RWPE2 (cell line): ENCODE measurements at regions not wholly inside any gene's neighbourhood (a gene's known extent, or its start where the extent isn't known, plus 50 kb on each side); places are given as distances from the start of the nearest gene placed in this dataset.

Source experiments
- ATAC-seq: fragments of 200-7000 bp; cut with Tn5 transposase; 3 replicates; pipeline ENCODE4 v1.9.1; 2021; ENCODE audit warnings: low read depth
- DNase-seq: peaks from one replicate; pipeline ENCODE4 v3.0.0-alpha.2; 2020; ENCODE audit warnings: low spot score
- H3K27ac ChIP-seq: fragments of 450-650 bp; 2 replicates; pipeline ENCODE4 v1.5.1; 2017; ENCODE audit warnings: mild to moderate bottlenecking; ENCODE audit not compliant: poor library complexity, severe bottlenecking
- H3K27me3 ChIP-seq: fragments of 250-450 bp; sonication (Bioruptor Pico); 2 replicates; pipeline ENCODE4 v1.5.1; 2021; ENCODE audit warnings: mild to moderate bottlenecking, moderate library complexity; ENCODE audit not compliant: insufficient read depth, poor library complexity, severe bottlenecking
- H3K36me3 ChIP-seq: fragments of 250-450 bp; sonication (Bioruptor Pico); 2 replicates; pipeline ENCODE4 v1.5.1; 2020; ENCODE audit warnings: low read depth, mild to moderate bottlenecking, moderate library complexity
- H3K4me1 ChIP-seq: fragments of 250-450 bp; sonication (Bioruptor Pico); 2 replicates; pipeline ENCODE4 v1.5.1; 2021; ENCODE audit warnings: mild to moderate bottlenecking, moderate library complexity; ENCODE audit not compliant: insufficient read depth, poor library complexity, severe bottlenecking
- H3K4me3 ChIP-seq: fragments of 250-450 bp; sonication (Bioruptor Pico); 2 replicates; pipeline ENCODE4 v1.5.1; 2021; ENCODE audit warnings: mild to moderate bottlenecking, moderate library complexity; ENCODE audit not compliant: severe bottlenecking
- H3K9me3 ChIP-seq: fragments of 250-450 bp; sonication (Bioruptor Pico); 2 replicates; pipeline ENCODE4 v1.5.1; 2021; ENCODE audit warnings: mild to moderate bottlenecking, moderate library complexity; ENCODE audit not compliant: severe bottlenecking
- TF ChIP-seq, protein P1 (sequence below): fragments of 450-650 bp; IDR thresholded peaks from one replicate; pipeline ENCODE4 v1.5.1; 2017; ENCODE audit warnings: mild to moderate bottlenecking, moderate library complexity; ENCODE audit not compliant: poor library complexity, severe bottlenecking

DNA sequence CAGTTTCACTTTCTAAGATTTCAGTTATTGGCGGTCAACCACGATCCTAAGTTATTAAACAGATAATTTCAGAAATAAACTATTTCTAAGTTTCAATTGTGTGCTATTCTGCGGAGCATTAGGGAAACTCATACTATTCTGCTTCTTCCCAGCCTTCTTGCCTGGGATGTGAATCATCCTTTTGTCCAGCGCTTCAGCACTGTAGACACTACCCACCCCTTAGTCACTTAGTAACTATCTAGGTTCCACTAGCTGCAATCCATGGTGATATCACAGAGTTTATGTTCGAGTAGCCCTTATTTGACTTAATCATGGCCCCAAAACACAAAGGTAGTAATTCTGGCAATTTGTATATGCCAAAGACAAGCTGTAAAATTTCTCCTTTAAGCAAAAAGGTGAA is 279.9 kb upstream of the ADAMTS5 start:
- H3K36me3 ChIP-seq = no peaks in the 10 kb centered on the region
- ATAC-seq (peak; percentile 75), DNase-seq (no peak)
- no peaks in the 10 kb centered on the region for H3K27me3 ChIP-seq
- H3K27ac ChIP-seq = no peak overlapping the region
- H3K4me3 ChIP-seq = no peak overlapping the region
- no peaks in the 10 kb centered on the region for H3K4me1 ChIP-seq
- TF ChIP-seq, protein P1, sequence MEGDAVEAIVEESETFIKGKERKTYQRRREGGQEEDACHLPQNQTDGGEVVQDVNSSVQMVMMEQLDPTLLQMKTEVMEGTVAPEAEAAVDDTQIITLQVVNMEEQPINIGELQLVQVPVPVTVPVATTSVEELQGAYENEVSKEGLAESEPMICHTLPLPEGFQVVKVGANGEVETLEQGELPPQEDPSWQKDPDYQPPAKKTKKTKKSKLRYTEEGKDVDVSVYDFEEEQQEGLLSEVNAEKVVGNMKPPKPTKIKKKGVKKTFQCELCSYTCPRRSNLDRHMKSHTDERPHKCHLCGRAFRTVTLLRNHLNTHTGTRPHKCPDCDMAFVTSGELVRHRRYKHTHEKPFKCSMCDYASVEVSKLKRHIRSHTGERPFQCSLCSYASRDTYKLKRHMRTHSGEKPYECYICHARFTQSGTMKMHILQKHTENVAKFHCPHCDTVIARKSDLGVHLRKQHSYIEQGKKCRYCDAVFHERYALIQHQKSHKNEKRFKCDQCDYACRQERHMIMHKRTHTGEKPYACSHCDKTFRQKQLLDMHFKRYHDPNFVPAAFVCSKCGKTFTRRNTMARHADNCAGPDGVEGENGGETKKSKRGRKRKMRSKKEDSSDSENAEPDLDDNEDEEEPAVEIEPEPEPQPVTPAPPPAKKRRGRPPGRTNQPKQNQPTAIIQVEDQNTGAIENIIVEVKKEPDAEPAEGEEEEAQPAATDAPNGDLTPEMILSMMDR = no peak
- no peaks in the 10 kb centered on the region for H3K9me3 ChIP-seq

DNA sequence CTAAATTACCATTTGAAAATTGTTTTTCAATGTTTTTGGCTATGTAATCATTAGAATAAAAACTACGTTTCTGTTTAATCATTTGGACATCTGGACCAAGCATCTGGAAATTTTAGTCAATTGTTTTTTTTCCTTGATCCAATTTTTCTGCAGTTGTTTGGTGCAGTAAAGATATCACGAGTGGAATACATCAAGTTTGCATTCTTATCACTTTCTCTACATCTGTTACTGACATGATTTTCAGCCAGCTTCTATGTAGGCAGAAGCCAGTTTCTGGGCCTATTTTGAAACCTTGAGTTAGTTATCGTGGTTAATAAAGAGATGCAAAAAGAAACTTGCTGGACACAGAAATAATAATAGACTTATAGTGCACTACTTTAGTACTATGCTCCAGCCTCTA is 277.9 kb upstream of the ADAMTS5 start:
- no peak overlapping the region for H3K4me3 ChIP-seq
- no peaks in the 10 kb centered on the region for H3K27me3 ChIP-seq
- TF ChIP-seq, protein P1 = no peak
- H3K9me3 ChIP-seq = no peaks in the 10 kb centered on the region
- H3K27ac ChIP-seq = no peak overlapping the region
- H3K36me3 ChIP-seq = no peaks in the 10 kb centered on the region
- no peak for ATAC-seq
- H3K4me1 ChIP-seq = no peaks in the 10 kb centered on the region
- DNase-seq = no peak

DNA sequence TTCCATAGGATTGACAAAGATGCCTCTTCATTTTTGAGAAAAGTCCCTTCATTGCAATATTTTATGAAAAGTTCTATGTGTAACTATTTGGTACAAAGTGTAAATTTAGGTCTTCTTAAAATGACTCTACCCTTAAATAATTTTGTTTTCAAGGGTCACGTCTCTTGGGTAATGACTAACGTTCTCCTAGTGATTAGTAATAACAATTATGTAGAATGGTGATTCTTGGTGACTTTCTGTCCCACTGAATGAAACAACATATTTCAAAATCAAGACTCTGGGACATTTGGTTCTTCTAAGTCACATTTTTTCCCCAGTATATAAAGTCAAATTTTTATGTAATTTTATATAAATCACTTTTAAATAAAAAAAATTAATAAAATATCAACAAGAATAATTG is 277.5 kb upstream of the ADAMTS5 start:
- ATAC-seq (no peak), DNase-seq (no peak)
- H3K9me3 ChIP-seq = no peaks in the 10 kb centered on the region
- H3K27me3 ChIP-seq = no peaks in the 10 kb centered on the region
- TF ChIP-seq, protein P1 = no peak
- H3K4me3 ChIP-seq = no peak overlapping the region
- no peaks in the 10 kb centered on the region for H3K36me3 ChIP-seq
- H3K4me1 ChIP-seq = no peaks in the 10 kb centered on the region
- no peak overlapping the region for H3K27ac ChIP-seq

DNA sequence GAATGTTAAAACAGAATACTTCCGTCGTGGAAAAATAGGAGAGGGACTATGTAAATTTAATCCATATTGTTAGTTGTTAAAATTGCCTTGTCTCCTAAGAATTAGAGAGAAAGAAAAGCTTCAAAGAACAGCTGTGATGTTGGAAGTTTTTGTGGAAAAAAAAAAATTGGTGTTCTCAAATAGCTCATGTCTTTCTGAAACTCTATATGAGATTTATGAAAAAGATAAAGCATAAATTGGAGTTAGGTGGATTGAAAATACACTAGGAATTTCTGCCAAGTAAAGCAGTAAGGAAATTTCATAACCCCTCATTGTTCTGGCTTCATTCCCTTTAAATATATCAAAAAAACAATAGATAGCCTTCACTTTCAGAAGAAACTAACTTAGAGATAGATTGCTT is 274.0 kb upstream of the ADAMTS5 start:
- Histone ChIP-seq H3K4me1 (no peaks in the 10 kb centered on the region), H3K9me3 (no peaks in the 10 kb centered on the region), H3K4me3 (no peak overlapping the region), H3K27ac (no peak overlapping the region), H3K36me3 (no peaks in the 10 kb centered on the region), H3K27me3 (no peaks in the 10 kb centered on the region)
- no peak for ATAC-seq
- TF ChIP-seq, protein P1 = no peak
- DNase-seq = no peak

DNA sequence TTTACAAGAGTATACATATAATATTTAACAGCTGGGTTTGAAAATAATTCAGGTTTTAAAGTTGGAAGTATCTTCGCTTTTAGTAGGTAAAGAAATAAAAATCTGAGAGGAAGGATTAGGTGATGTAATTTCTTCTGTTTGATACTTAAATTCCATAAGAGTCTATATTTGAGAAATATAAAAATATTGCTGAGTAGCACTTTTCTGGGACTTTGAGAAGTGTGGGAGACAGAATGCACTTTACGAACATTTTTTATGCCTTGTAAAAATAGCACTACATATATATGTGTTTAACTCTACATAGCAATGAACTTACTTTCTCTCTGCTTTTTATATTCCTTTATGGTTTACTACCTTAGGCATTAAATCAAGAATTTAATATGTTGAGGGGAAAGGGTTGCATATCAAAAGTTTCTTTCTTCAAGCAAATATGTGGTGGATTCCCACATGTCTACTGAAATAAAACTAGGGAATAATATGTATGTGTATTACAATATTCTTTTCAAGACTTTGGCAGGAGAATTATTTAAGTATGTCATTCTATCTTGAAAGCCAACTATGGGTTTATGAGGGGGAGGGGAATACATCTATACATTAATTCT is 266.7 kb upstream of the ADAMTS5 start:
- Histone ChIP-seq H3K4me3 (no peak overlapping the region), H3K4me1 (no peaks in the 10 kb centered on the region), H3K27me3 (no peaks in the 10 kb centered on the region), H3K27ac (no peak overlapping the region), H3K36me3 (no peaks in the 10 kb centered on the region), H3K9me3 (no peaks in the 10 kb centered on the region)
- TF ChIP-seq, protein P1 = no peak
- no peak for ATAC-seq
- DNase-seq = no peak
